ENCODE measurements at regions not wholly inside any gene's neighbourhood (a gene's known extent, or its start where the extent isn't known, plus 50 kb on each side); places are given as distances from the start of the nearest gene placed in this dataset.

DNA sequence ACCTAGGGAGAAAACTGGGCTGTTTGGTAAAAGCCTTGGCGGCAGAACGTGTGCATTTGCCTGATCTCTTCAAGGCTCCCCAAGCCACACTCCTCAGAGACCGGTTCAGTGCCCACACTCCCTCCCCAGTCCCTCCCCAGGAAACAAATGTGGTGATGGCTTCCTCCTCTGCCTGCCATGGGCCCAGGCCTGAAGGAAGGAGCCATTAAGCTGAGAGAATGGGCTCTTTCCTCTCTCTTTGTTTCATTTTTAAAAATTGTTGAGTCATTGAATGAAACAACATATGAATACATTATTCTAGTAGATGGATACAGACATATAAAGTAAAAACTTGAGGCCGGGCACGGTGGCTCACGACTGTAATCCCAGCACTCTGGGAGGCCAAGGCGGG, 50.6 kb upstream of the YWHAQ start:
- Histone ChIP-seq H3K9me3 (ENCODE audit: control insufficient read depth, insufficient read depth, low read length) (no peaks in the 10 kb centered on the region), H3K9ac (ENCODE audit: low read depth, low read length) (no peak overlapping the region), H3K36me3 (ENCODE audit: insufficient read depth, low read length) (no peaks in the 10 kb centered on the region), H3K4me1 (ENCODE audit: insufficient read depth, low read length) (no peaks in the 10 kb centered on the region)

DNA sequence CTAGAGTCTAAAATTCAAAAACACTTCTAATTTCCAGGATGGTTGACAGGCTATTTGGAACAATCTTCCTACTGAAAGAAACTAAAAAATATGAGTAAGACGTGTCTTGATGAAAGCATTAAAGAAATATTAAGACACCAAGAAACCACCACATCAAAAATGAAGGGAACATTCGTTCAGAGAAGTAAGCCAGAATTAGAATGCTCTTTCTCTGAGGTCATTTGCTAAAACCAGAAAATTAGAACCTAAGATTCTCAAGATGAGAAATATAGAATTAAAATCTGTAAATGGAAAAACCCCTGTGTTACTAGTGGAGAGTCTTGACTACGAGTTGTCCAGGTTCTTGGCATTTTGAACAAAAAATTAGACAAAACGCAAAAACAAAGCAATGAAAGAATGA, 54.8 kb upstream of the YWHAQ start:
- H3K9me3 ChIP-seq (ENCODE audit: control insufficient read depth, insufficient read depth, low read length): no peaks in the 10 kb centered on the region
- no peaks in the 10 kb centered on the region for H3K4me1 ChIP-seq (ENCODE audit: insufficient read depth, low read length)
- no peak overlapping the region for H3K9ac ChIP-seq (ENCODE audit: low read depth, low read length)
- no peaks in the 10 kb centered on the region for H3K36me3 ChIP-seq (ENCODE audit: insufficient read depth, low read length)

DNA sequence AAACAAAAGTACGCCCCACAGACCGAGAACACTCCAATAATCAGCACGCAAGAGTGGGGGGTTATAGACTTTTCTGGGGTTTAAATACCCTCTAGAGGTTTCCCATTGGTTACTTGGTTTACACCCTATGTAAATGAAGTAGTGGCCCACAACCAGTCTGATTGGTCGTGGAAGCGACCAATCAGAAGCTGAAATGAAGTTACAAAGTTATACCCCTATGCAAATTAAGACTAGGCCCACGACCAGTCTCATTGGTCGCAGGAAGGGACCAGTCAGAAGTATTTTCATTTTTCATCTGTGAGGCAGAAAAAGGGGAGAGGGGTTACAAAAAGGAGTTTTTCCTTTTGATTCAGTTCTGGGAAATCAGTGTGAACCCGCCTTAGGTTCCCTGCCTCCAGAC, 55.3 kb upstream of the YWHAQ start:
- H3K36me3 ChIP-seq (ENCODE audit: insufficient read depth, low read length): no peaks in the 10 kb centered on the region
- no peaks in the 10 kb centered on the region for H3K4me1 ChIP-seq (ENCODE audit: insufficient read depth, low read length)
- no peaks in the 10 kb centered on the region for H3K9me3 ChIP-seq (ENCODE audit: control insufficient read depth, insufficient read depth, low read length)
- no peak overlapping the region for H3K9ac ChIP-seq (ENCODE audit: low read depth, low read length)

DNA sequence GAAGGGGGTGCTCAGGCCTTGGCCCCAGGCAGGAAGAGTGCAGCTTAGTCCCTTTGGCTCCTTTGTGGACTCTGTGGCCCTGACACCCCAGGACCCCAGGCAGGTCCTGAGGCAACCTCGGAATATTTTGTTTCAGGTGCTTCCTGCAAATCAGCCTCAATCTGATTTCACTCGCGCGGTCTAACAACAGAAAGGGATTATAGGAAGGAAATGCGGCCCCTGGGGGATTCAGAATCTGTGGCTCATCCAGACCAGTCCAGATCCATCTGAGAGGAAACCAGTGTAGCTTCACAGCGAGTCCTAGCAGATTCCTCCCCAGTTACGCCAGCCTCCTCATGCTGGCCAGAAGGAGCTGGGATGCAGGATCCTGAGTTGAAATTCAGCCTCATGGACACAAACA, 59.5 kb upstream of the YWHAQ start:
- H3K9me3 ChIP-seq (ENCODE audit: control insufficient read depth, insufficient read depth, low read length): no peaks in the 10 kb centered on the region
- H3K4me1 ChIP-seq (ENCODE audit: insufficient read depth, low read length): peaks cover 4% of the 10 kb centered on the region; the same call in 1 of the 2 replicates
- no peaks in the 10 kb centered on the region for H3K36me3 ChIP-seq (ENCODE audit: insufficient read depth, low read length)
- no peak overlapping the region for H3K9ac ChIP-seq (ENCODE audit: low read depth, low read length)

DNA sequence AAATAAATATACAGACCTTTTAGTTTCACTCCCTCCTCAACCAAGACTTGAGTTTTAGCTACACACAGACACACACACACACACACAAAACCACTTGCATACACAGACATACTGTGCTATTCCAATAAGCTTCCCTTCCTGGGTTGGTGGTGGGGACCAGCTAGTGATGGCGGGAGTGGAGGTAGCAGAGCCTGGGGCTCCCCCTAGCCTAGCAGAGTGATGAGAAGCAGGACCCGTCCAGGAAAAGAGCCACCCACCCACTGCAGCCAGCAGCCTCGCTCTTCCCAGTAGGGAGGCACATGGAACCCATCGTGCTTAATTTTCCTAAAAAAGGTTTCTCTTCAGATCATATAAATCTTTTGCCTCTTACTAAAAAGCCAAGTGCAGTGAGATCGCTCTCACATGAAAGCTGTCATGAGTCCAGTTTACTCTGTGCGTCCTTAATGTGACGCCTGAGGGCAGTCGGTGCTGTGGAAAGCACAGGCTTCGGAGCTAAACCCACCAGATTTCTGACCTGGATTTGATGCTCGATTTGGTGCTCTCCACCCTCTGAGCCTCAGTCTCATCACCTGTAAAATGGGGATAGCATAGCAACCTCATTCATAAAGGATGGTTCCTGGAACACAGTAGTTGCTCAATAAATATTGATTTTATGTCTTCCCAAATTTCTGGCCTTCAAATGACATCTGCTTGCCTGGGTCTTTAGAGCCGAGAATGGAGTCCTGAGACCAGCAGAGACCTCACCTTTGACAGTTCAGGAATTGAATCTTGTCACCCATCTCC, 60.1 kb upstream of the YWHAQ start:
- no peaks in the 10 kb centered on the region for H3K9me3 ChIP-seq (ENCODE audit: control insufficient read depth, insufficient read depth, low read length)
- no peak overlapping the region for H3K9ac ChIP-seq (ENCODE audit: low read depth, low read length)
- H3K4me1 ChIP-seq (ENCODE audit: insufficient read depth, low read length): peaks cover 4% of the 10 kb centered on the region; the same call in 1 of the 2 replicates
- no peaks in the 10 kb centered on the region for H3K36me3 ChIP-seq (ENCODE audit: insufficient read depth, low read length)

DNA sequence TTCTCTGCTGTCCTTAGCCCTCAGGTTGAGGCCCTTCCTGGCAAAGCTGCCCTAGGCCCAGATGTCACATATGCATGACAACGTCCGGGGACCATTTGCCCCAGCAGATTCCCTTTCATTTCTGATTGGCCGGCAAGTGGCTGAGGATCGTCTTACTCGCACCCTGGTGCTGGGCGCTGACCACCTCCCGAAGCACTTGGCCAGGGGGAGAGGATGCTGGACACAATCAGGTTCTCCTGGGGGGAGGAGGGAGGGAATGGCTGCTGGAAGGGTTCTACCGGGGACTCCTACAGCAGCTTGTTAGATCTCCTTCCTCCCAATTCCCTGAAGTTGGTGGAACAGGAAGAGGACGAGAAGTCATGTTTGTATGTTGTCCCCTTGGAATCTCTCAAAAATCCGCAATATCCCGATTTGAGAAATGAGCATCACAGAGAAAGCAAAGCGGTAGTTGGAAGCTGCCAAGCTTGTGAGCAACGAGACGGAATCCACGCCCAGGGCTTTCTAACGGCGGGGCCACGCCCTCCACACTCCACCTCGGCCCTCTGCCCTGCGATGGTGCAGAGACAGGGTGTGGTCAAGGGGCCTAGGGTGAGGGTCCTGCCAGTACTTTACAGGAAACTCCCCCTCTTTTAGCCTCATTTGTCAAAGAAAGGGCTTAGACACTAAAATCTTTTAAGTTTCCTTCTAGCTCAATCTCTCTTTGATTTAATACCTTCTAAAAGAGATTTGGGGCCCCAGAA, 61.8 kb upstream of the YWHAQ start:
- Histone ChIP-seq H3K9me3 (ENCODE audit: control insufficient read depth, insufficient read depth, low read length) (no peaks in the 10 kb centered on the region), H3K4me1 (ENCODE audit: insufficient read depth, low read length) (peaks cover 4% of the 10 kb centered on the region; the same call in 1 of the 2 replicates), H3K36me3 (ENCODE audit: insufficient read depth, low read length) (no peaks in the 10 kb centered on the region), H3K9ac (ENCODE audit: low read depth, low read length) (no peak overlapping the region)

DNA sequence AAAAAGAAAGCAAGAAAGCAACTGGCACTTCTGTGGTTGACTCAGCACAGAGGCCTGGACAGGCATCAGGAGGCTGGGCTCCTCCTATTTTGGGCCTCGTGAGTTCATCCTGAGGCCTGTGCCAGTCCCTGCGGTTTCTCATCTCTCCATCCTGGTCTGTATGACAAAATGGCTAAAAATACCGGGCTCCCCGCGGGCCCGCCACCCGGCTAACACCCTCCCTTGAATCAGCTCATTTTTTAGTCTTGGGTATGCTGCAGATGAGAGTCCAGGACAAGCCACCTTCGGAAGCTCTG, 62.3 kb upstream of the YWHAQ start:
- no peaks in the 10 kb centered on the region for H3K9me3 ChIP-seq (ENCODE audit: control insufficient read depth, insufficient read depth, low read length)
- H3K4me1 ChIP-seq (ENCODE audit: insufficient read depth, low read length): peaks cover 4% of the 10 kb centered on the region; the same call in 1 of the 2 replicates
- H3K36me3 ChIP-seq (ENCODE audit: insufficient read depth, low read length): no peaks in the 10 kb centered on the region
- H3K9ac ChIP-seq (ENCODE audit: low read depth, low read length): no peak overlapping the region

DNA sequence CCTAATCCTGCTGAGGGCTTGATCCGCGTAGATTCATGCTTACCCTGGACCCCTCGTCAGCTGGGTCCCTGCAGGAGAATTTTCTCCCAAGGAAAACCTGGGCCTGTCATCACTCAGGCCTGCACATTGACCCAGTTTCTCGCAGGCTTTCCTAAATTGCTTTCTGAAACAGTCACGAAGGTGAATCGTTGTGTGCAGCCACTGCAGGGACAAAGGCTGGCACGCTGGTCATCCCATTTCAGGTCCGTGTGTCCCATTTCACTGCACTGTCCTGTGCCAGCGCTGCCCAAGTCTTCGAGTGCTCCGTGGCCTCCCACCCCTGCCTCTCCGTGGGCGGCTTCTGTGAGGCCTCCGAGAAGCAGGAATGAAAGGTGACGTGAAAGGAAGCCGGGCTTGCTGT, 62.8 kb upstream of the YWHAQ start:
- H3K9me3 ChIP-seq (ENCODE audit: control insufficient read depth, insufficient read depth, low read length): no peaks in the 10 kb centered on the region
- peaks cover 4% of the 10 kb centered on the region; the same call in 1 of the 2 replicates for H3K4me1 ChIP-seq (ENCODE audit: insufficient read depth, low read length)

DNA sequence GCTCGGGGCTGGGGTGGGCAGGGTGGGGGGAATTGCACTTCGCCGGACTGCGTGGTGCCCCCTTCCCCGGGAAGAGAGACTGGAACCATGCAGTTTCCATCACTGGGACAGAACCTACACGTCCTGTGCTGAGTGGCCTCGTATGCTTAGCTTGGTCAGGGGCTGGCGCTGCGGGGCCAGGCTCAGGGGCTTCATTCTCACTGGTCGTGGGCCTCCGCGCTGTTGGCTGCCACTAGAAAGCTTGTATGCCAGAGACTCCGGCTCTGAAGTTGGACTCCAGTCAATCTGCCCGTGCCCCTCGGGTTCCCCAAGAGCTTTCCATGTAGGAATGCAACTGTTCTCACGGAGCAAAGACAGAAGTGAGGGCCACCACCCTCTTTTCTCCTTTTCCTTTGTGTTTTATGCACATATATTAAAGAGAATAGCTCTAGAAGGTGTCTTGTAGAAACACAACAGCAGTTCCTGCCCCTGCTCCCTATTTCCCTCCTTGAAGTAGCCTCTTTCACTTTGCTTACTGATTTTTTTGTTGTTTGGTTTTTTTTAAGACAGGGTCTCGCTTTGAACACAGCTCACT, 64.0 kb upstream of the YWHAQ start:
- no peaks in the 10 kb centered on the region for H3K36me3 ChIP-seq (ENCODE audit: insufficient read depth, low read length)
- H3K4me1 ChIP-seq (ENCODE audit: insufficient read depth, low read length): peaks cover 4% of the 10 kb centered on the region; the same call in 1 of the 2 replicates

More for the DNA sequence above, 62.8 kb upstream of the YWHAQ start:
- no peaks in the 10 kb centered on the region for H3K36me3 ChIP-seq (ENCODE audit: insufficient read depth, low read length)
- H3K9ac ChIP-seq (ENCODE audit: low read depth, low read length): no peak overlapping the region

DNA sequence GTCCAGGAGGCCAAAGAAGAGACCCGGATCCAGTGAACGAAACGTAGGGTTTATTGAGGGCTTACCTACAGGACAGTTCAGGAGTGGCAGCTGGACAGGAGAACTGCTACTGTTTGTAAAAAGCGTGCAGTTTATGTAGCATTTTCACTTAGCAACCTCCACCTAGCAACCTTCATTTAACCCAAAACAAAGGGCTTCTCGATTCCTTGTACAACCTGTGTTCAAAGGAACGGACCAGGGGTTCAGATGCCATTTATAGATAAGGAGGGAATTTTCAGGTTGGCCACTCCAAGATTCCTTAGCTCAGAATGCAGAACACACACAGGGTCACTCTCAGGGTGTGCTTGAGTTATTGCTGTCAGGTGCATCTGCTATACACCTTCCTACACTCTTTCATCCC, 65.1 kb upstream of the YWHAQ start:
- Histone ChIP-seq H3K4me1 (ENCODE audit: insufficient read depth, low read length) (peaks cover 4% of the 10 kb centered on the region; the same call in 1 of the 2 replicates), H3K36me3 (ENCODE audit: insufficient read depth, low read length) (no peaks in the 10 kb centered on the region), H3K9me3 (ENCODE audit: control insufficient read depth, insufficient read depth, low read length) (no peaks in the 10 kb centered on the region), H3K9ac (ENCODE audit: low read depth, low read length) (no peak overlapping the region)

More for the DNA sequence above, 64.0 kb upstream of the YWHAQ start:
- Histone ChIP-seq H3K9me3 (ENCODE audit: control insufficient read depth, insufficient read depth, low read length) (no peaks in the 10 kb centered on the region), H3K9ac (ENCODE audit: low read depth, low read length) (no peak overlapping the region)

DNA sequence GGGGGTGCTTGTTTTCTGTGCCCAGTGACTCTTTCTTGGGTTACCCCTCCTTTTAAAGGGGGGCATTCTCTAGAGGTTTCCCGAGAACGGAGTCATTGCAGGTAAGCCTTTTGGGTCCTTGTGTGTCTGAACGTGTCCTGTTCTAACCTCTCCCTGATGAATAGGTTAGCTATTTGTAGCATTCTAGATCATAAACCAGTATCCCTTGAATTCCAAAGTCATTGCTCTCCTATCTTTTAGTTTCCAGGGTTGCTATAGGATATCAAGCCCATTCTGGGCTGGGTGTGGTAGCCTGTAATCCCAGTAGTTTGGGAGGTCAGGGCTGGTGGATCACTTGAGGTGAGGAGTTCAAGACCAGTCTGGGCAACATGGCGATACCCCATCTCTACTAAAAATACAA, 65.9 kb upstream of the YWHAQ start:
- Histone ChIP-seq H3K9me3 (ENCODE audit: control insufficient read depth, insufficient read depth, low read length) (no peaks in the 10 kb centered on the region), H3K36me3 (ENCODE audit: insufficient read depth, low read length) (no peaks in the 10 kb centered on the region), H3K4me1 (ENCODE audit: insufficient read depth, low read length) (peaks cover 4% of the 10 kb centered on the region; the same call in 1 of the 2 replicates), H3K9ac (ENCODE audit: low read depth, low read length) (no peak overlapping the region)

DNA sequence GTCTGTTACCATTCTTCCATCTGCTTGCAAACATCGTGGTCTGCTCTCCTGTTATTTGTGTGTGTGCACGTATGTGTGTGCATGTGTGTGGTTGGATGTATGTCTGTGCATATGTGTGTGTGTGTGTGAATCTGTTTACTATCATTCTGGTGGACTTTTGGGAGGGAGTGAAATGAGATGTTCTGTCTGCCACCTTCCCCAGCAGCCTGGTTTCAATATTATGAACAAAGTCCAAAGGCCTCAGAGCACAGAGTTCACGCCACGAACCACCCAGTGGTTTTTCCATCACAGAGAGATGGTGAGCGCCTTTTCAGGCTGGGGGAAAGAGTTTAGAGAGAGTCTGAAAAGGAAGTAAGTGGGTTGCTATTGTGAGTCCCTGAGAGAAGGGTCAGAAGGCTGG, 67.1 kb upstream of the YWHAQ start:
- Histone ChIP-seq H3K36me3 (ENCODE audit: insufficient read depth, low read length) (no peaks in the 10 kb centered on the region), H3K4me1 (ENCODE audit: insufficient read depth, low read length) (peaks cover 4% of the 10 kb centered on the region; the same call in 1 of the 2 replicates), H3K9me3 (ENCODE audit: control insufficient read depth, insufficient read depth, low read length) (no peaks in the 10 kb centered on the region; the same call in 1 of the 2 replicates), H3K9ac (ENCODE audit: low read depth, low read length) (no peak overlapping the region)

DNA sequence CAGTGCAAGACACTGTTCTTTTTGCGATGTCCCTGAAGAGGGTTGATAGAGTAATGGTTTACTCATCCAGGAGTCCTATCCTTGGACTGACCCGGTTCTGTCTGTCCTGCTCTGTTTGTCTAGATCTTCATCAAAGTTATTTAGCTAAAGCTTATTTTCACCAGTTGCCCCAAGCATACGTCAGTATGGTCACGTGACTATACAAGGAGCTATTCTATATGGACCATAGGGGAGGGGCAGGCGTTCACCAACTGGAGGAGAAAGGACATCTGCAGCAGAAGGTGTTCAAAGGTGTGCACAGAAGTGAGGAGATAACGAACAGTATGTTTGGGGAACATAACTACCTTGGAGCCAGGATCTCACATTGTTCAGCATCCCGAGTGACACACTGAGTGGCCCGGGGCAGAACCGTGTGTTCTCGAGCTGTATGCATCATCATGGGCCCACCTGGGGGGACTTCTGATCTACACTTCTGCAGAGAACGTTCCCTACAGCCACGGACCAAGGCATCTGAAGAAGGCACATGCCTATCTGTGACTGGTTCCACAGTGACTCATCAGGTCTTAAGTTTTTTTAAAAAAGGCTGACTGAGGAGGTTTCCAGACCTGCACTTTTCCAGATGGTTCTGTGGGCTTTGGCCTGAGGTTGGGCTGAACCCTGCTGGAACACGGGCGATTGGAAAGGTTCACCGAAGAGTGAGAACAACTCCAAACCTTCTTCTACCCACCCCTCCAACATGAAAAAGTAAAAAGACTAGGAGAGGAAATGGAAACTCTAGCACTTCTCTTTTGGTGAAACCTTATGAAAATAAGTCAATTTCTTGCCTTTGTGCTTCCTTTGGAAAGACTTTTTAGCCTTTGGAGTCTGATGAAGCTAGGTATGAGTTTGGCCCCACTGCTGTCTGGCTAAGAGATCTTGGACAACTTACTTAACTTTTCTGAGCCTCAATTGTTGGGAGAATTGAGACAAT, 68.6 kb upstream of the YWHAQ start:
- no peak overlapping the region for H3K9ac ChIP-seq (ENCODE audit: low read depth, low read length)
- H3K36me3 ChIP-seq (ENCODE audit: insufficient read depth, low read length): no peaks in the 10 kb centered on the region
- H3K4me1 ChIP-seq (ENCODE audit: insufficient read depth, low read length): peaks cover 9% of the 10 kb centered on the region; the same call in 1 of the 2 replicates
- H3K9me3 ChIP-seq (ENCODE audit: control insufficient read depth, insufficient read depth, low read length): no peaks in the 10 kb centered on the region; the same call in 1 of the 2 replicates

DNA sequence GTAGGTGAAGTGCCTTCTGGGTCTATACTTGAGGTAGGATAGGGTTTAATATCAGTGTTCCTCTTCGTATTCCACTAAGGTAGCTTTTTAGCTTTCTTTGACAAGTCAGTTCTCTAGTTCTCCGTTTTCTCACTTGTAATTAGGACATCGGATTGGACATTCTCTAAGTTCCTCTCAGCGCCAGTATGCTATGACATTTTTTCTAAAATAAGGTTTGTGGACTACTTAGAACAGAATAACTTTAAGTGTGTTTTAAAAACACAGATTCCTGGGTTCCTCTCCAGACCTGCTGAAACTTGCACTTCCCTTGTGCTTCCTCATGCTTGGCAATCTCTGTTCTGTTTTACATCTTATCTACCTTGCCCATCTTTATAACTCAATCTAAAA, 69.3 kb upstream of the YWHAQ start:
- no peaks in the 10 kb centered on the region; the same call in 1 of the 2 replicates for H3K9me3 ChIP-seq (ENCODE audit: control insufficient read depth, insufficient read depth, low read length)
- peaks cover 6% of the 10 kb centered on the region; the same call in 1 of the 2 replicates for H3K4me1 ChIP-seq (ENCODE audit: insufficient read depth, low read length)
- H3K36me3 ChIP-seq (ENCODE audit: insufficient read depth, low read length): no peaks in the 10 kb centered on the region
- no peak overlapping the region for H3K9ac ChIP-seq (ENCODE audit: low read depth, low read length)
